ENCODE measurements at regions not wholly inside any gene's neighbourhood (a gene's known extent, or its start where the extent isn't known, plus 50 kb on each side); places are given as distances from the start of the nearest gene placed in this dataset.

GRCh38 chr4:147050356-147050765 lies 104.7 kb upstream of the TTC29 start:
- Histone ChIP-seq H3K23ac (ENCODE audit: insufficient read length, low read depth, low read length) (no peak overlapping the region), H3K18ac (ENCODE audit: insufficient read length, low read depth, low read length) (no peak overlapping the region), H2AK5ac (ENCODE audit: insufficient read length, low read length) (no peak overlapping the region), H3K27me3 (ENCODE audit: insufficient read depth, low read length) (no peaks in the 10 kb centered on the region), H3K23me2 (ENCODE audit: insufficient read length, low read depth, low read length, poor library complexity, severe bottlenecking) (no peaks in the 10 kb centered on the region), H3K27ac (ENCODE audit: insufficient read length, low read depth, low read length) (no peak overlapping the region), H4K8ac (replicated peaks; ENCODE audit: insufficient read length, low read depth, low read length) (no peak overlapping the region), H2BK120ac (ENCODE audit: low read depth, low read length, poor library complexity, severe bottlenecking) (no peak overlapping the region), H3K14ac (ENCODE audit: insufficient read depth, low read length) (no peak overlapping the region), H3K4ac (ENCODE audit: low read depth, low read length) (no peak overlapping the region), H4K20me1 (ENCODE audit: control insufficient read depth, insufficient read depth, insufficient read length) (no peaks in the 10 kb centered on the region), H3T11ph (ENCODE audit: low read length) (no peak overlapping the region), H3K4me2 (ENCODE audit: insufficient read depth, insufficient read length, low read length) (no peak overlapping the region), H2BK12ac (ENCODE audit: insufficient read length, low read depth, low read length) (no peak overlapping the region), H2AFZ (ENCODE audit: low read length) (no peak overlapping the region), H3K79me1 (ENCODE audit: insufficient read depth, low read depth, low read length, poor library complexity, severe bottlenecking) (no peaks in the 10 kb centered on the region), H2BK5ac (ENCODE audit: insufficient read length, low read length) (no peak overlapping the region), H3K4me1 (ENCODE audit: insufficient read depth, low read length) (no peaks in the 10 kb centered on the region), H2BK20ac (ENCODE audit: low read depth, low read length, poor library complexity, severe bottlenecking) (no peak overlapping the region), H4K91ac (ENCODE audit: insufficient read length, low read depth, low read length) (no peak overlapping the region), H2BK15ac (ENCODE audit: low read depth, low read length) (no peak overlapping the region), H4K5ac (ENCODE audit: insufficient read length, low read depth, low read length) (no peak overlapping the region), H3K9ac (ENCODE audit: extremely low read depth, insufficient read length, low read length) (no peak overlapping the region), H3K9me3 (ENCODE audit: control insufficient read depth, low read depth, low read length) (no peaks in the 10 kb centered on the region), H3K79me2 (ENCODE audit: insufficient read depth, low read length) (no peaks in the 10 kb centered on the region), H3K56ac (ENCODE audit: insufficient read length, low read depth, low read length) (no peak overlapping the region)
- no CpG with 5 or more reads among the region's 2 CpGs for WGBS (ENCODE audit: extremely low coverage, insufficient read length, low lambda C conversion rate)
- Mint-ChIP-seq H3K9me3 (peaks cover 9 to 12% of the 10 kb centered on the region in 2 experiments), H3K4me1 (peaks cover 4 to 5% of the 10 kb centered on the region in 2 experiments; a peak in 2 of 4 replicates), H3K4me3 (no peak overlapping the region), H3K36me3 (ENCODE audit: insufficient read depth in 1 of 3, low read depth in 3 of 3) (peaks cover 3 to 13% (median 4%) of the 10 kb centered on the region in 3 experiments), H3K27ac (no peak overlapping the region), H3K27me3 (ENCODE audit: low read depth) (no peaks in the 10 kb centered on the region)
- DNase-seq = no peak
- TF ChIP-seq CTCF (conservative IDR thresholded peaks at IDR 0.05) = no peak

Measured in H9 (cell line).